ENCODE measurements at regions not wholly inside any gene's neighbourhood (a gene's known extent, or its start where the extent isn't known, plus 50 kb on each side); places are given as distances from the start of the nearest gene placed in this dataset.
"Not testable (repeated sequence)": the region's sequence is repeated elsewhere in the genome, so short reads cannot be mapped to it uniquely, and the experiment has no call there.

DNA sequence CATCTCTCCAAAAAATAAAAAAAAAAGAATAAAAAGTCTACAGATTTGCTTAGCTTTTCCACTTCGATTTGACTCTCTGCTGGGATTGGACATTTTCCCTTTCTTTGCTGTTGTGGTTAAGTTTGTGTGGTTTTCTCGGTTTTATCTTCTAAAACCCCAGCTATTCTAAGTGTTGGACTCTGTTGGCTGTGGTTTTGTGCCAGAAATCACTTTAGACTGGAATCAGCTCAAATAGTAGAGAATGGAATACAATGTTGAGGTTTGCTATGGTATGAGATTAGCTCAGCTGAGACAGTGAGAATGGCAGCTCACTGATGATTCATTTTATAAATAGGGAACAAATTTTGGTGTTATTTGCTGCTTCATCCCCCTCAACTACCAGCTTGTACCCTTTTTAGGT is 116.0 kb downstream of the BUB3 start:
- no peak for DNase-seq (ENCODE audit: low read depth)

DNA sequence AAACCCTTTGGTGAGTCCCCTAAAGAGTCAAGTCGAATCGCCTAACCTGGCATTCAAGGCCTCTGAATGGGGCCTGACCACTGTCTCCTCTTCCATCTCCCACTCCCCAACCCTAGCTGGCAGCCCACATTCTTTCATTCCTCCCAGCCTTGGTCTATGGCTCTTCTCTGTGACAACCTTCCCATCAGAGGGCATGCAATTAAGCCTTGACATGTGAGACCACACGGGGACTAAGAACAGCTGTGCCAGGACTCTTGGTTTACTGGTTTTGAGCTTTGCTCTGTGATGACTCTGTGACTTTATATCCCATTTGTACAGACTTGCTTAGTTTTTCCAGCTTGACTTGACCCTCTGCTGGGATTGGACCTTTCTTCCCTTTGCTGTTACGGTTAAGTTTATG is 116.6 kb downstream of the BUB3 start:
- DNase-seq (ENCODE audit: low read depth): no peak

DNA sequence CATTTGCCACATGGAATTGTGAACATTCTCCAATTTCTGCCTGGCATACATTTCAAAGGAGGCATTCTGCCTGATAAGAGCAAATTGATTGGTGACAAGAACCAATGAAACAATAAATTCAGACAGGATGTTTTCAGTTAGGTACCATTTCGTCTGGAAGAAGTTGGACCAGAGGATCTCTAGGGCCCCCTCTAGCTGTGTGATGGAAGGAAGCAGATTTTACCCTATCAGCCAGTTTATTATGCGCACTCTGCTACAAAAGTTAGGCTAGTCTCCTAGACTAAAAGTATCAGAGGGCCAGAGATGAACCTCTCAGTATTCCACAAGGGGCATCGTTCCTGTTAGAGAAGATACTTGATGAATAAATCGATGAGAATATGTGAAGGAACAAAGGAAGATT is 118.0 kb downstream of the BUB3 start:
- DNase-seq (ENCODE audit: low read depth): no peak

DNA sequence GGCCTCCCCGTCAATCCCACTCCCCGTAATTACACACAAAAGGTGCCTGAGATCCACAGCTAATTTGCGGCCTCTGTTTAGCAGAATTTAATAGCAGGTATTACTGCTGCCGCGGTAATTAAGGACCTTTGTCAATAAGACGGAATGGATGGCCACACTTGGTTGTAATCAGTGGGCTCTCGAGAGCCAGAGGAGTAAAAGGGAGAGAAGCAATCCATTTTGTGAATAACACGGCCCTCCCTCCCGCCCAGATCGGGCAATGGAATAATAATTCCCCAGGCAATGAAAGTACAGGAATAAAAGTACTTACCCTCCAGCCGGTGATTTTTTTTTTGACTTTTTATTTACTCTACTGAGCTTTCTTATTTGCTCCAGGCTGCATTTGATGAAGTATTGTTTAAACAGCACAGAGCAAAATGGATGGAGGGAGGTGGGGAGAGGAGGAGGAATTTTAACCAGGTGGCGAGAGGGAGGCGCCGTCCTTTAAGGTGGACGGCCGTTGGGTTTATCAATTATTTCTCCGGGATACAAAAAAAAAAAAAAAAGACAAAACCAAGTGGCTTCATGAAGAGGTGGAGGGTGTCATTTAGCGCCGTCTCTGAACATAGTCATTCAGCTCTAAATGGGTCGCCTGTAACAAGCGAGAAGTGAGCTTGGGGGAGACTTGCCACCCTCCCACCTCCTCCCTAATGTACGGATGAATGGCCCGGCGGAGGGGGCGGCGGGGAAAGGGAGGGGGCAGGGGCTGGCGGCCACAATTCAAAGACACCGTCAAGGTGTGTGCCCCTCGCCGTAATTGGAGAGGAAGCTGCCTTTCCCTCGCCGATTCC is 120.3 kb downstream of the BUB3 start:
- DNase-seq (ENCODE audit: low read depth): no peak

DNA sequence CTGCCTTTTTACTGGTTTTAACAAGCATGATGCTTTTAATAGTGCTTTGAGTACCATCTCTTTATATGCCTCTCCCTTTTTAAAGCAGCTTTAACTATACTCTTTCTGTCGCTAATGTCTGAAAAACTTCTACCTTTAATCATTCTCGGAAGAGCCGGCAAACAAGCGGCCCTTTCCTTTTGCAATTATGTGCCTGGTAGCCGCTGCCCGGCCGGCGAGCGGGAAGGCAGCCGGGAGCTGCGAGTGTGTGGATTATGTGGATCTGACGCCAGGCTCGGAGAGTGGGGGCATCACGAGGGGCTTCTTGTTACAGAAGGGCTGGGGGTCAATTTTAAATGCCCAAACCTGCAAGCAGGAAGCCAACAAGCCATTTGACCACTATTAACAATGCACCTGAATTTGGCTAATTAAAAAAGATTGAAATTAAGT is 120.9 kb downstream of the BUB3 start:
- DNase-seq (ENCODE audit: low read depth): no peak

- DNase-seq (ENCODE audit: low read depth): no peak
Observed at GRCh38 chr10:123278445-123278844, 124.2 kb downstream of the BUB3 start.

DNA sequence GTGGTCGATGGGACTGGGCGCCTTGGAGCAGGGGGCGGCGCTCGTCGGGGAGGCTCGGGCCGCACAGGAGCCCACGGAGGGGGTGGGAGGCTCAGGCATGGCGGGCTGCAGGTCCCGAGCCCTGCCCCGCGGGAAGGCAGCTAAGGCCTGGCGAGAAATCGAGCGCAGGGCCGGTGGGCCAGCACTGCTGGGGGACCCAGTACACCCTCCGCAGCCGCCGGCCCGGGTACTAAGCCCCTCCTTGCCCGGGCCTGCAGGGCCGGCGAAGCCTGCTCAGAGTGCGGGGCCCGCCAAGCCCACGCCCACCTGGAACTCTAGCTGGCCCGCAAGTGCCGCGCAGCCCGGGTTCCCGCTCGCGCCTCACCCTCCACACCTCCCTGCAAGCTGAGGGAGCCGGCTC is 129.2 kb downstream of the BUB3 start:
- not testable (repeated sequence) for DNase-seq (ENCODE audit: low read depth)

DNA sequence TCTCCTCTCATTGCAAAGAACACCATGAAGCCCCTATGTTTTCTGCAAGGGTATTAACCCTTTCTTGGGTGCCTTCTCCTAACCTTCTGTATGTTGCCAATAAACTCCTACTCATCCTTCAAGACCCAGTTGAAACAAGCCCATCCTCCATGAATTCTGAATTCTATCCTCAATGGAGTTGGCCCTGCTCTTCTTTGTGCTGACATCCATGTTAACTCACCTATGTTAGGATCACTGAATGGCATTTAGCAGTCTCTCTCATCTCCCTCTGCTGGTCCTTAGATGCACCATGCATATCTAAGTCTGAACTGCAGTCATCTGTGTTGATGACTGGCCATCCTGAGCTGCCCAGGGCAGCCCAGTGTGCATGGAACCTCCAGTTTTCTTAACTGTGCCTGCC is 129.8 kb downstream of the BUB3 start:
- no peak for DNase-seq (ENCODE audit: low read depth)

DNA sequence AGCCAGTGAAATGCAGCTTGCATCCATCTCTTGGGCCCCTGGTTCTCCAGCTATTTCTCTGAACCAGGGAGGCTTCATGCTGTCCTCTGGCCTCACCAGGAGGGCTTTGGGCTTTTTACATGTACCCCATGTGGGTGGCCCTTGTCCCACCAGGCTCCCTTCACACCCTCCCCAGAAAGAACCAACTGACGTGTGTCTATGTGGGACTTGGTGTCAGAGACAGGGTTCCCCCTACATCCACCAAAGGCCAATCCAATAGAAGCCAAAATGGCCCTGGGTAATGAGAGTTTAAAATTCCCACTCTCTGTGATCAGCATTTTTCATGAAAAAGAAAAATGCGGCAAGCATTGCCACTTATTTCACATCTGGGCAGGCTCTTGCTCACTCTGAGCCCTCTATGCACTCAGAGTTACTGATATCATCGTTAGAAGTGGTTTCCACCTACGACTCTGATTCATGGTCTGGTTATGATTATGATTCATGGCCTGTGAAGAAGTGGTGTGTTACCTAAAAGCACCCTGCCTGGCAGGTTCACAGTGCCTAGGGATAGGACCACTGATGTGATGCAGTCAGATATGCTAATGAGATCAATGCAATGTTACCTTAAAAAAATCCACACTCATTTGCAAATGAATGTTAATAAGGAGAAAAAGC is 133.5 kb downstream of the BUB3 start:
- no peak for DNase-seq (ENCODE audit: low read depth)

DNA sequence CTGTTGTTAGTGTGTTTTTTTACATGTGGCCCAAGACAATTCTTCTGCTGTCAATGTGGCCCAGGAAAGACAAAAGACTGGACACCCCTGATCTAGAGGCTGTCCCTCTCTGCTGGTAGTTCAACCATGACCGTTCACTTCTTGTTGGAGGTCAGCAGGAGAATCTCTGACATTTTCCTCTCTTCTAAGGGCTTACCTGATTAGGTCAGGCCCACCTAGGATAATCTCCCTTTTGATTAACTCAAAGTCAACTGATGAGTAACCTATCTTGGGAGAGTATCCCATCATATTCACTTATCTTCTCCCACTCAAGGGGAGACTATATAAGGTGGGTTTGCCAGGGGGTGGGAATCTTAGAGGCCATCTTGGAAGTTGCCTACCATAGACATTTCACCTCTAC is 135.2 kb downstream of the BUB3 start:
- DNase-seq (ENCODE audit: low read depth): no peak

DNA sequence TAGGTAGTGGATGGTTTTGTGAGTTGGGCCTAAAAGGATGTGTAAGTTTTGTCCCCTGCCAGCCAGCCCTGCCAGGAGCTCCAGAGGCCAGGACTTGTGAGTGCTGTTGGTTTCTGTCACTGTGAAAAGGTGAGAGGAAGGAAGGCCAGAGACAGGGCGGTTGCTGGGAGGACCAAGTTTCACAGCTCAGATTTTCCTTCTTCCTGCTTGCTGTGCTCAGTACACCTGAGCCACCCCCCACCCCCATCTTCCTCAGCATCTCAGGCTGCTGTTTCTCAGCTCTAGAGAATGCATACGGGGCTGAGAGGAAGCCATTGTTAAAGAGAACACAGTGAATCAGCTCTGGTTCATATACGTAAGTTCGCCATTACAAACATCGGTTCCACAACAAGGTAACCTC is 139.9 kb downstream of the BUB3 start:
- DNase-seq (ENCODE audit: low read depth): no peak

- DNase-seq (ENCODE audit: low read depth): no peak
Observed at GRCh38 chr10:123294886-123295285, 140.7 kb downstream of the BUB3 start.

GRCh38 chr10:123295644-123296043 is 141.4 kb downstream of the BUB3 start:
- DNase-seq (ENCODE audit: low read depth): no peak

DNA sequence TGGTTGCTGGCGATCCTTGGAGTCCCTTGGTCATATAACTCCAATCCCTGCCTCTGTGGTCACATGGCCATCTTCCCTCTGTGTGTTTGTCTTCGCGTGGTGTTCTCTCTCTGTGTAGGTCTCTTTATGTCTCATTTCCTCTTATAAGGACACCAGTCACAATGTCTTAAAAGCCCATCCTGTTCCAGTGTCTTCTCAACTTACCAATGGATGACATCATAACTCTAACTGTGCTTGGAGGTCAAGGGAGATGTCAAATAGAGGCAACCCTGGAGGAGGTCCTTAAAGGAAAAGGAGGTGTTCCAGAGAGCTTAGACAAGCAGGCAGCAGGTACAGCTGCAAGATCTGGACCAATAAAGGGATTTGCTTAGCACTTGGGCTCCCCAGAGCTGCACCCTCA is 143.0 kb downstream of the BUB3 start:
- no peak for DNase-seq (ENCODE audit: low read depth)

DNA sequence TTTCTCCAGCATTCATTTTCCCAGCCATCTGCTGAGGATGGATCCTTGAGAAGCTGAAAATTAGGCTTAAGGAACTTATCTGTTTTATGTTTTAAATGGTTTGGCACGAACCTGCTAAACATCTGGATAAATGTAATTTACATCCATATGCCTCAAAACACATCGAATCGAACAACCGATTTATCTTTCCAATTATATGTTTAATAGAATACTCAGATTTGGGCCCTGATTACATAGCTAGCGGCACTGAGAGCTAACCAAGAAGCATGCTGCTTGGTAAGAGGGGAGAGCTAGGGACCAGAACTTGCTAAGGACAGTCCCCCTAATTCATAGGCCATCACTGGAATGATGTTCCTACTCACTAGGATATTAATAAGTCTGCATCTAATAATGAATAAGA is 144.4 kb downstream of the BUB3 start:
- DNase-seq (ENCODE audit: low read depth): no peak

DNA sequence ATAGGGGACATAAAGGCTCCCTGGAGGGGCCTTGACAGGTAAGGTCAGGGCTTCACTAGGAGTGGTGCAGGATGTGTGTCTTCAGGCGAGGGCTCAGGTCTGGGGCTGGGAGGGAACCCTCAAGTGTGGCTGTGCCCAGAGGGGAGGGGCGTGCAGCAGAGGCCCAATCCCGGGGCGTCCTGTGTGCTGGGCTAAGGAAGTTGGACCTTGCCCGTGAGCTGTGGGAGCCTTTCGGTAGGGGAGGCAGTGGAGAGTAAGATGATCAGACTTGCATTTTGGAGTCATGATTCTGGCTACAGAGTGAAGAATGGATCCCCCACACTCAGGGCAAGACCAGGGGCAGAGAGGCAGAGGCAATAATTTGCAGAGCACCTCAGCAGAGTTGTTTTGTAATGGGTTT is 145.4 kb downstream of the BUB3 start:
- DNase-seq (ENCODE audit: low read depth): no peak

DNA sequence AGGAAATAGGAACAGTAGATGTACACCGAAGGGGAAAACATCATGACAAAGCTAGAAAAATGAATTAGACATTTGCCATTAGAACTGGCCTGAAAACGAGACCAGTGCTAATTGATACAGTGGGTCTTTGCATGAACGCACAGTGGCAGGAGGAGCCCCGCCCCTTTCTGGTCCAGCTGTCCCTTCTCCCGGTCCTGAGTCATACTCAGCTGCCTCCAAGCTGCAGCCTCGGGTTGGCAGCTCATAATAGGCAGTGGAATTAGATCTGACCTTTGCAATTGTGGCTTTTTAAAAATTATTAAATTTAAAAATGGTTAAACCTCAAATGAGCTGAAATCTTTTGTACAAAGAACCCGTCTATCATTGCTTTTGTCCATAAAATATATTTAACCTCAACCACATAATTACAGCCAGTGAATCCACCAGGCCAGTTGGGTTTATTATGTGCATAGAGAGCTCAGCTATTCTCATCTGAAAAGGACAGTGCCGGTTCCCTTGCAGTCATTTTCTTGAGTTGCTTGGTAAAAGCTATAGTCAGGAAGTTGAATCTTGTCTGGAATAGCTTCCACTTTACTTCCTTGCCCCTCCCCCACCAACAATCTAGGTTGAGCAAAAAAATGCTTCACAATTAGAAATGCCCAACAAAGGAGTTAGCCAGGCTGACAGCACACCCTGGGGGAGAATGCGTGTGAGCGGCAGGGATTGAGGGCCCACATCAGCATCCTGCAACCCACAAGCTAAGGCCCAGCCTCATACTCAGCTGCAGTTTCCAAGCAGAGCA is 147.1 kb downstream of the BUB3 start:
- no peak for DNase-seq (ENCODE audit: low read depth)

DNA sequence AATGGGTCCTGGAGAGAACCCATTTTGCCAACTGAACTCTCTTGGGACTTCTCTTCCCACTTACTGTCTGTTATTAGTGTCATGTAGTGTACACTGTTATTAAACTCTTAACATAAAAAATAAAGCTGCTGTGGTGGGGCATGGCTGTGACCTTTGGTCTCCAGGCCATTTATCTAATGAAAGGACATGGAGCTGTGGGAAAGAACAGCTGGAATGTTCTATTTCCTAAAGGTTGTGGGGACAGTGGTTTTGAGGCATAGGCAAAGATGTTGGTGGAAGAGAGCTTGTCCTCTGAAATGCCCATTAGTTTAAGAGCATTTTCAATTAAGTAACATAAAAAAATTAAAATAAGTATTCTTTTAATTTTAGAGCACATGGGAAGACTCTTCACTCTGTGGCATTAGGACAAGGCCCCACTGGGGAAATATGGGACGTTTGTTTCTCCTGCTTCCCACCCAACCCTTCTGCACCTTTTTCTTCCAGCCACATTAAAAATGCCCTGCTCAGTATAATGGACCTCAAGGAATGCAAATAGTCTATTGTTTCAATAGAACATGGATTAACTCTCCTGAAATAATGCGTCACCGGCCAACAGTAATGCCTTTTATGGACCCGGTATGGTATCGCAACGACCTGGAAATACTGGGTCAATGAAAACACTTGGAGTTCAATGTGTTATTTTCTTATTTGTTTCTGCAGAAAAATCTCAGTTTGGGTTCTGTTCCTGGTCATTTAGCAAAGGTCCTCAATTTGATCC is 149.6 kb downstream of the BUB3 start:
- DNase-seq (ENCODE audit: low read depth): no peak

GRCh38 chr10:123305671-123306070 is 151.5 kb downstream of the BUB3 start:
- DNase-seq (ENCODE audit: low read depth): no peak

- DNase-seq (ENCODE audit: low read depth): no peak
Observed at GRCh38 chr10:123306290-123306689, 152.1 kb downstream of the BUB3 start.

DNA sequence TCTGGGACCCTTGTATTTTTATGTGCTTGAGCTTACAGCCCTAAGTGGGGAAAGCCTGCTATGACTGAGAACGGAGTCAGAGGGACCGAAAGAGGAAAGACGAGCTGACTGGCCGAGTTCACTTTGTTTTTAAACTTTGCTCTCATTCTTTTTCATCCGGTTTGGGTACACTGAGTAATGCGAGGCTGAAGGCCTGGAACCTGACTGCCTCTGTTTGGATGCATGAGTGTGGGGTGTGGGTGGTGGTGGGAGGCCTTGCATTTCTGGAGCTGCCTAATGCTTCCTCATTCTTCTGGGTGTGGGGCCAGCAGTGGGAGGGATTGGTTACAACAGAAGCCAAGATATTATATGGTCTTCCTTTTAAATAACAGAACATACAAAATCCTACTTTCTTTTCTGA is 155.5 kb downstream of the BUB3 start:
- DNase-seq (ENCODE audit: low read depth): peak; percentile 4

DNA sequence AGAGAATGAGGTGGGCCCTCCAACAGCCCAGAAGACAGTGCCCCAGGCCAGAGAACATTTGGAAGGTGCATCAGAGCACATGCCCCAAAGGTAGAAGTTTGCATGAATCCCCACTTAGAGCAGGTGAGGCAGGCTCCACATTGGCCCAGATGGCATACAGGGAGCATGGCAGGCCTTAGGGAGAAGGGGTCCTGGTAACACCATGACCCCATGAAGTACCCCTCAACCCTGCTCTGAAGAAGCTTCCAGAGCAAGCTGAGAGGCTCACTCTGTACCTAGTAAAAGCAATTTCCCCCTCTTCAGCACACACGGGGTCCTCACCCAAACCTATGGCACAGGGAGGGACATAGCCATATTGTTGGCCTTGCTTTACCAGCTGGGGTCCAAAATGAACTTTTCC is 162.6 kb downstream of the BUB3 start:
- DNase-seq (ENCODE audit: low read depth): no peak
